CD4-positive, alpha-beta memory T cell (primary cell): ENCODE measurements at regions not wholly inside any gene's neighbourhood (a gene's known extent, or its start where the extent isn't known, plus 50 kb on each side); places are given as distances from the start of the nearest gene placed in this dataset.

ENCODE experiments used
- CTCF ChIA-PET: fragments of 350-600 bp; sonication (Branson Sonifier 250); formaldehyde crosslinking; loops from one replicate; lab custom pipeline; 2021; ENCODE audit warnings: inconsistent platforms; ENCODE audit not compliant: partially characterized antibody; lab: Charles Lee
- POLR2A ChIA-PET: fragments of 350-600 bp; sonication (Branson Sonifier 250); formaldehyde crosslinking; loops from one replicate; lab custom pipeline; 2021; ENCODE audit not compliant: partially characterized antibody; lab: Charles Lee
- DNase-seq, 5 donors: peaks; one replicate each; pipeline versions ENCODE4 v3.0.0 to v3.0.0-alpha.2; 2020 to 2022; ENCODE audit warnings: mixed read lengths in 1 of 5
- H3K27ac ChIP-seq: one replicate; pipeline ENCODE4 v1.7.0; 2013; ENCODE audit warnings: low read depth, low read length
- H3K27me3 ChIP-seq: 2 replicates; pipeline ENCODE4 v1.7.0; 2013; ENCODE audit warnings: mild to moderate bottlenecking, low read length, moderate library complexity; ENCODE audit not compliant: insufficient read depth
- H3K36me3 ChIP-seq: 2 replicates; pipeline ENCODE4 v1.7.0; 2013; ENCODE audit warnings: mild to moderate bottlenecking, low read length, moderate library complexity; ENCODE audit not compliant: insufficient read depth
- H3K4me1 ChIP-seq: 2 replicates; pipeline ENCODE4 v1.7.0; 2013; ENCODE audit warnings: mild to moderate bottlenecking, low read length, moderate library complexity; ENCODE audit not compliant: insufficient read depth
- H3K4me3 ChIP-seq, 2 donors: one replicate each; pipeline ENCODE4 v1.7.0; 2013; ENCODE audit warnings: low read length in 2 of 2, mild to moderate bottlenecking in 1 of 2
- H3K9me3 ChIP-seq, 2 donors: one replicate each; pipeline ENCODE4 v1.7.0; 2013; ENCODE audit warnings: low read length in 2 of 2, control low read depth in 1 of 2; ENCODE audit not compliant: control insufficient read depth in 1 of 2
- H3K27ac Mint-ChIP-seq, 7 donors: one replicate each; pipeline ENCODE4 v1.8.0; 2020 to 2021; ENCODE audit warnings: mixed read lengths in 7 of 7, mild to moderate bottlenecking in 6 of 7, inconsistent platforms in 3 of 7, moderate library complexity in 3 of 7
- H3K27me3 Mint-ChIP-seq, 2 donors: one replicate each; pipeline ENCODE4 v1.8.0; 2020 to 2021; ENCODE audit warnings: mixed read lengths in 2 of 2
- H3K36me3 Mint-ChIP-seq, 2 donors: one replicate each; pipeline ENCODE4 v1.8.0; 2020 to 2021; ENCODE audit warnings: mixed read lengths in 2 of 2, inconsistent platforms in 1 of 2, mild to moderate bottlenecking in 1 of 2
- H3K4me1 Mint-ChIP-seq, 4 donors: one replicate each; pipeline ENCODE4 v1.8.0; 2020 to 2021; ENCODE audit warnings: mixed read lengths in 4 of 4, mild to moderate bottlenecking in 1 of 4
- H3K4me3 Mint-ChIP-seq, 8 donors: one replicate each; pipeline ENCODE4 v1.8.0; 2020 to 2021; ENCODE audit warnings: mixed read lengths in 8 of 8, mild to moderate bottlenecking in 7 of 8, moderate library complexity in 6 of 8, inconsistent platforms in 3 of 8
- H3K9me3 Mint-ChIP-seq, 8 donors: one replicate each; pipeline ENCODE4 v1.8.0; 2020 to 2021; ENCODE audit warnings: mixed read lengths in 8 of 8, mild to moderate bottlenecking in 5 of 8, inconsistent platforms in 3 of 8, moderate library complexity in 1 of 8
- intact Hi-C: fragments of 100-400 bp; cut with micrococcal nuclease; formaldehyde crosslinking; loops from one replicate; pipeline ENCODE4 v1.15.1; 2023

GRCh38 chr11:129257512-129257911 lies 65.4 kb upstream of the ARHGAP32 start:
- CTCF ChIA-PET = no interaction called here
- Mint-ChIP-seq H3K4me1 (no peaks in the 10 kb centered on the region), H3K27me3 (peaks cover 2 to 4% of the 10 kb centered on the region in 2 donors), H3K27ac (no peak overlapping the region), H3K9me3 (no peaks in the 10 kb centered on the region), H3K4me3 (no peak overlapping the region), H3K36me3 (no peaks in the 10 kb centered on the region)
- POLR2A ChIA-PET = no interaction called here
- intact Hi-C loops = no loop called here
- H3K27me3 ChIP-seq = no peaks in the 10 kb centered on the region
- DNase-seq = no peak
- H3K4me3 ChIP-seq = no peak overlapping the region
- no peak overlapping the region for H3K27ac ChIP-seq
- H3K4me1 ChIP-seq = no peaks in the 10 kb centered on the region
- H3K9me3 ChIP-seq = no peaks in the 10 kb centered on the region
- no peaks in the 10 kb centered on the region for H3K36me3 ChIP-seq

GRCh38 chr11:129252621-129253020 lies 60.5 kb upstream of the ARHGAP32 start:
- peaks cover 0 to 2% of the 10 kb centered on the region in 2 donors for H3K27me3 Mint-ChIP-seq
- no peaks in the 10 kb centered on the region for H3K36me3 ChIP-seq
- H3K4me1 Mint-ChIP-seq = peaks cover 0 to 4% (median 1%) of the 10 kb centered on the region in 4 donors
- no peak overlapping the region for H3K4me3 Mint-ChIP-seq
- H3K4me3 ChIP-seq = no peak overlapping the region
- no peak for DNase-seq
- no peak overlapping the region for H3K27ac Mint-ChIP-seq
- no peaks in the 10 kb centered on the region for H3K27me3 ChIP-seq
- ChIA-PET POLR2A (no interaction called here), CTCF (no interaction called here)
- H3K36me3 Mint-ChIP-seq = no peaks in the 10 kb centered on the region
- intact Hi-C loops = no loop called here
- H3K27ac ChIP-seq = no peak overlapping the region
- H3K9me3 ChIP-seq = no peaks in the 10 kb centered on the region
- H3K4me1 ChIP-seq = peaks cover 3% of the 10 kb centered on the region
- H3K9me3 Mint-ChIP-seq = peaks cover 0 to 5% (median 0%) of the 10 kb centered on the region in 8 donors

- Mint-ChIP-seq H3K36me3 (no peaks in the 10 kb centered on the region), H3K4me1 (peaks cover 7 to 14% (median 9%) of the 10 kb centered on the region in 4 donors), H3K27me3 (peaks cover 0 to 2% of the 10 kb centered on the region in 2 donors), H3K9me3 (peaks cover 0 to 5% (median 0%) of the 10 kb centered on the region in 8 donors), H3K27ac (no peak overlapping the region), H3K4me3 (no peak overlapping the region)
- Histone ChIP-seq H3K4me3 (no peak overlapping the region), H3K9me3 (no peaks in the 10 kb centered on the region), H3K27me3 (no peaks in the 10 kb centered on the region), H3K4me1 (peaks cover 5% of the 10 kb centered on the region), H3K27ac (no peak overlapping the region), H3K36me3 (no peaks in the 10 kb centered on the region)
- CTCF ChIA-PET = interaction anchor here (1.0 kb wide), 1 partner anchor 565 kb away, joined by 3 read pairs; no protein-coding TSS in a partner anchor
- intact Hi-C loops = no loop called here
- POLR2A ChIA-PET = no interaction called here
- DNase-seq = no peak
Measured at GRCh38 chr11:129251067-129251466, 58.9 kb upstream of the ARHGAP32 start.

DNA sequence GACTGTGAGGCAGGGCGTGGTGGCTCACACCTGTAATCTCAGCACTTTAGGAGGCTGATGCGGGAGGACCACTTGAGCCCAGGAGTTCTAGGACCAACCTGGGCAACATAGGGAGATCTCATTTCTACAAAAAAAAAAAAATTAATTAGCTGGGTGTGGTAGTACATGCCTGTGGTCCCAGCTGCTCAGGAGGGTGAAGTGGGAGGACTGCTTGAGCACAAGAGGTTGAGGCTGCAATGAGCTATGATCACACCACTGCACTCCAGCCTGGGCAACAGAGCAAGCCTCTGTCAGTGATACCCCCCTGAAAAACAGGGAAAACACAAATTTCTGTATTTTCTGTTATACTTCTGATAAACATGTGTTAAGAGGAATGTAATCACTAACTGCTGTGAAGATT lies 57.8 kb upstream of the ARHGAP32 start:
- no peak for DNase-seq
- POLR2A ChIA-PET = no interaction called here
- H3K4me3 ChIP-seq = no peak overlapping the region
- Mint-ChIP-seq H3K4me1 (peaks cover 7 to 14% (median 9%) of the 10 kb centered on the region in 4 donors), H3K4me3 (no peak overlapping the region), H3K27me3 (peaks cover 0 to 2% of the 10 kb centered on the region in 2 donors), H3K27ac (no peak overlapping the region), H3K9me3 (peaks cover 0 to 5% (median 0%) of the 10 kb centered on the region in 8 donors), H3K36me3 (no peaks in the 10 kb centered on the region)
- H3K27ac ChIP-seq = no peak overlapping the region
- CTCF ChIA-PET = no interaction called here
- H3K36me3 ChIP-seq = no peaks in the 10 kb centered on the region
- intact Hi-C loops = no loop called here
- H3K4me1 ChIP-seq = peaks cover 5% of the 10 kb centered on the region
- no peaks in the 10 kb centered on the region for H3K27me3 ChIP-seq
- no peaks in the 10 kb centered on the region for H3K9me3 ChIP-seq

GRCh38 chr11:129249351-129249750 lies 57.2 kb upstream of the ARHGAP32 start:
- Mint-ChIP-seq H3K4me3 (no peak overlapping the region), H3K27ac (no peak overlapping the region), H3K36me3 (no peaks in the 10 kb centered on the region), H3K4me1 (peaks cover 7 to 14% (median 9%) of the 10 kb centered on the region in 4 donors), H3K9me3 (peaks cover 0 to 5% (median 0%) of the 10 kb centered on the region in 8 donors), H3K27me3 (peaks cover 0 to 2% of the 10 kb centered on the region in 2 donors)
- peaks cover 5% of the 10 kb centered on the region for H3K4me1 ChIP-seq
- intact Hi-C loops = no loop called here
- no peaks in the 10 kb centered on the region for H3K36me3 ChIP-seq
- H3K4me3 ChIP-seq = no peak overlapping the region
- H3K27me3 ChIP-seq = no peaks in the 10 kb centered on the region
- ChIA-PET CTCF (no interaction called here), POLR2A (no interaction called here)
- H3K9me3 ChIP-seq = no peaks in the 10 kb centered on the region
- no peak for DNase-seq
- H3K27ac ChIP-seq = no peak overlapping the region

GRCh38 chr11:129248618-129249017 lies 56.5 kb upstream of the ARHGAP32 start:
- no peaks in the 10 kb centered on the region for H3K36me3 Mint-ChIP-seq
- no peak overlapping the region for H3K4me3 ChIP-seq
- H3K4me1 Mint-ChIP-seq = peaks cover 7 to 14% (median 9%) of the 10 kb centered on the region in 4 donors
- H3K27ac ChIP-seq = no peak overlapping the region
- H3K9me3 Mint-ChIP-seq = peaks cover 0 to 5% (median 0%) of the 10 kb centered on the region in 8 donors
- intact Hi-C loops = no loop called here
- no peak overlapping the region for H3K27ac Mint-ChIP-seq
- no peak overlapping the region for H3K4me3 Mint-ChIP-seq
- H3K27me3 Mint-ChIP-seq = peaks cover 0 to 2% of the 10 kb centered on the region in 2 donors
- CTCF ChIA-PET = no interaction called here
- POLR2A ChIA-PET = no interaction called here
- no peaks in the 10 kb centered on the region for H3K27me3 ChIP-seq
- H3K9me3 ChIP-seq = no peaks in the 10 kb centered on the region
- DNase-seq = no peak
- peaks cover 5% of the 10 kb centered on the region for H3K4me1 ChIP-seq
- H3K36me3 ChIP-seq = no peaks in the 10 kb centered on the region

DNA sequence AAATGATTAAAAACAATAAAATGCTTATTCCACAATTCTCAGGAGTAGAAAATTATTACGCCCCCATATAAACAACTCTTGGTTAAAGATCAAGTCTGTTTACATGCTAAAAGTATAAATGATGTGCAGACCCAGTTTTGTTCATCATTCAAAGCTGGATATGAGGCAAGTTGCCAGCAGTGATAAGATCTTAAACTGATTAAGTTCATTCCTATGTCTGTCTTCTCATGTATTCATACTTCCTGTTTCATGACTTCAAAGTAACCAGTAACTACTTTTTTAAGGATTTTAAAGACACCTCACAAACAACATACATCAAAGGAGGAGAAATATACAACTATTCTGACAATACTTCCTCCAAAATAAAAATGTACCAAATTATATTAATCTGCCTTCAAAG lies 55.0 kb upstream of the ARHGAP32 start:
- no peak overlapping the region for H3K27ac Mint-ChIP-seq
- H3K9me3 ChIP-seq = no peaks in the 10 kb centered on the region
- H3K4me3 Mint-ChIP-seq = peak overlapping the region in 1 of 8 donors; percentile 50
- H3K9me3 Mint-ChIP-seq = peaks cover 0 to 5% (median 0%) of the 10 kb centered on the region in 8 donors
- H3K27ac ChIP-seq = no peak overlapping the region
- peaks cover 7 to 14% (median 9%) of the 10 kb centered on the region in 4 donors for H3K4me1 Mint-ChIP-seq
- peak in 3 of 5 donors; percentile 2 to 8 (median 6) for DNase-seq
- H3K4me3 ChIP-seq = no peak overlapping the region
- no peaks in the 10 kb centered on the region for H3K27me3 Mint-ChIP-seq
- POLR2A ChIA-PET = no interaction called here
- no peaks in the 10 kb centered on the region for H3K36me3 ChIP-seq
- no peaks in the 10 kb centered on the region for H3K36me3 Mint-ChIP-seq
- no peaks in the 10 kb centered on the region for H3K27me3 ChIP-seq
- H3K4me1 ChIP-seq = peaks cover 5% of the 10 kb centered on the region
- intact Hi-C loops = no loop called here
- CTCF ChIA-PET = no interaction called here
